HEK293 (cell line): ENCODE measurements at regions not wholly inside any gene's neighbourhood (a gene's known extent, or its start where the extent isn't known, plus 50 kb on each side); places are given as distances from the start of the nearest gene placed in this dataset.
"Not testable (repeated sequence)": the region's sequence is repeated elsewhere in the genome, so short reads cannot be mapped to it uniquely, and the experiment has no call there.

ENCODE experiments used
- CTCF ChIA-PET: fragments of 350-600 bp; formaldehyde crosslinking; extraction: SDS; loops from one replicate; lab custom pipeline; 2021; ENCODE audit warnings: antibody characterized with exemption; lab: Yijun Ruan, JAX
- POLR2A ChIA-PET: fragments of 300-600 bp; formaldehyde crosslinking; extraction: SDS; loops from one replicate; lab custom pipeline; 2020; ENCODE audit warnings: antibody characterized with exemption, inconsistent platforms; lab: Yijun Ruan, JAX
- H3K27ac ChIP-seq: fragments of 200-500 bp; sonication (Bioruptor generic); 2 replicates; pipeline ENCODE4 v1.5.1; 2014; ENCODE audit warnings: low read depth, low read length, control low read depth, inconsistent platforms; ENCODE audit errors: extremely low read depth
- H3K36me3 ChIP-seq, 2 experiments: fragments of 200-500 bp in 1 of 2; sonication (Bioruptor generic) in 1 of 2; 1 replicate in 1 of 2; 2 replicates in 1 of 2; pipeline ENCODE4 v1.5.1; 2014 to 2017; ENCODE audit warnings: inconsistent platforms in 2 of 2, low read length in 2 of 2; ENCODE audit not compliant: control insufficient read depth in 2 of 2, insufficient read depth in 1 of 2
- H3K4me1 ChIP-seq: fragments of 200-500 bp; sonication (Bioruptor generic); 2 replicates; pipeline ENCODE4 v1.5.1; 2014; ENCODE audit warnings: mild to moderate bottlenecking, low read length, inconsistent platforms; ENCODE audit not compliant: control insufficient read depth, insufficient read depth
- H3K4me3 ChIP-seq: 2 replicates; pipeline ENCODE4 v1.5.1; 2011; ENCODE audit warnings: low read depth, mild to moderate bottlenecking, control low read depth, low read length, moderate library complexity
- H3K9me3 ChIP-seq: fragments of 200-500 bp; sonication (Bioruptor generic); 2 replicates; pipeline ENCODE4 v1.5.1; 2014; ENCODE audit warnings: low read depth, low read length, inconsistent platforms; ENCODE audit not compliant: control insufficient read depth, insufficient read depth
- SP2 ChIP-seq: fragments of 450-650 bp; formaldehyde crosslinking; IDR thresholded peaks from 2 replicates; pipeline ENCODE4 v1.5.1; 2016; ENCODE audit warnings: missing biosample characterization, missing genetic modification characterization
- ZNF391 ChIP-seq: fragments of 450-650 bp; formaldehyde crosslinking; IDR thresholded peaks from 2 replicates; pipeline ENCODE4 v1.5.1; 2016; ENCODE audit warnings: low read depth, missing biosample characterization, missing genetic modification characterization, borderline replicate concordance
- ZNF560 ChIP-seq: fragments of 450-650 bp; formaldehyde crosslinking; IDR thresholded peaks from 2 replicates; pipeline ENCODE4 v1.5.1; 2017; ENCODE audit warnings: missing biosample characterization, missing genetic modification characterization, borderline replicate concordance
- ZNF701 ChIP-seq: fragments of 450-650 bp; formaldehyde crosslinking; IDR thresholded peaks from 2 replicates; pipeline ENCODE4 v1.5.1; 2016; ENCODE audit warnings: missing biosample characterization, missing genetic modification characterization
- ZNF830 ChIP-seq: fragments of 450-650 bp; IDR thresholded peaks from 2 replicates; pipeline ENCODE4 v1.5.0; 2018; ENCODE audit warnings: missing biosample characterization, missing genetic modification characterization, low read depth, mild to moderate bottlenecking, moderate library complexity
- ZNF837 ChIP-seq: fragments of 450-650 bp; formaldehyde crosslinking; IDR thresholded peaks from 2 replicates; pipeline ENCODE4 v1.5.1; 2016; ENCODE audit warnings: missing biosample characterization, missing genetic modification characterization
- TF ChIP-seq, protein P1 (sequence below): fragments of 450-650 bp; formaldehyde crosslinking; IDR thresholded peaks from 2 replicates; pipeline ENCODE4 v1.5.1; 2016; ENCODE audit warnings: missing biosample characterization, missing genetic modification characterization

DNA sequence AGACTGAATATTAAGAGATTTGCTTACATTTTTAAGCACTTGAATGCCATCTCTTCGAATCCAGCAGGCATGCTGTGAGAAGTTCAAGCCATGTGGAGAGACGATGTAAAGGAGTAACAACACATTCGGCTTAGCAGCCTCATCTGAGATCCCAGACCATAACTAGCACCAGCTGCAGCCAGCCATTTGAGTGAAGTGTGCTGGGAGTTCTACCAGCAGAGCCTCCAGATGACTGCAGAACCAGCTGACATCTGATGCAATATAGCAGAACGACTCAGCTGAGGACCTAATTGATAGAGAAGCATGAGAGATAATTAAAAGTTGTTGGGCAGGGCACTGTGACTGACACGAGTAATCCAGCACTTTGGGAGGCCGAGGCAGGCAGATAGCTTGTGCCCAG is 98.2 kb upstream of the NOX4 start:
- POLR2A ChIA-PET, H3K36me3 ChIP-seq: not testable (repeated sequence)

DNA sequence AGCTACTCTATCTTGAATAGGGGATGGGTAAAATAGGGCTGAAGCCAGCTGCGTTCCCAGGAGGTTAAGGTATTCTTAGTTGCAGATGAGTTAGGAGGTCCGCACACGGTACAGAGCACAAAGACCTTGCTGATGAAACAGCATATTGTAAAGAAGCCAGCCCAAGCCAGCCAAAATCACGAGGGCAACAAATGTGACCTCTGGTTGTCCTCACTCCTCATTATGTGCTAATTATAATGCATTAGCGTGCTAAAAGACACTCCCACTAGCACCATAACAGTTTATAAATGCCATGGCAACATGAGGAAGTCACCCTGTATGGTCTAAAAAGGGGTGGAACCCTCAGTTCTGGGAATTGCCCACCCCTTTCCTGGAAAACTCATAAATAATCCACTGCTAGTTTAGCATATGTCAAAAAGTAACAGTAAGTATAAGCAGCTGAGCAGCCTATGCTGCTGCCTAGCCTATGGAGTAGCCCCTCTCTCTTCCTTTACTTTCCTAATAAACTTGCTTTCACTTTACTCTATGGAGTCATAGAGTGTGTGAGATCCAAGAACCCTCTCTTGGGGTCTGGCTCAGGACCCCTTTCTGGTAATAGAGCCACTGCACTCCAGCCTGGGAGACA is 98.9 kb upstream of the NOX4 start:
- CTCF ChIA-PET = not testable (repeated sequence)

More for the DNA sequence above, 98.2 kb upstream of the NOX4 start:
- CTCF ChIA-PET, H3K27ac ChIP-seq, H3K4me3 ChIP-seq, H3K9me3 ChIP-seq, H3K4me1 ChIP-seq: not testable (repeated sequence)

DNA sequence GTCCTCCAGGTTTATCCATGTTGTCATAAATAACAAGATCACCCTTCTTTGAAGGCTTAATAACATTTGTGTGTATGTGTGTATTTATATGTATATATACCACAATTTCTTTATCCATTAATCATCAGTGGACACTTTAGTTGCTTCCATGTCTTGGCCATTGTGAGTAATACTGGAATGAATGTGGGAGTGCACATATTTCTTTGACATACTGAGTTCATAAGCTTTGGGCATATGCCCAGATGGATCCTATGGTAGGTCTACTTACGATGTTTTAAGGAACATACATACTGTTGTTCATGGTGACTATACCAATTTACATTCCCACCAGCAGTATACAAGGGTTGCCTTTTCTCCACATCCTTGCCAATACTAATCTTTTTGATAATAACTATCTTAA is 108.8 kb upstream of the TRIM77 start:
- H3K36me3 ChIP-seq, H3K4me1 ChIP-seq, POLR2A ChIA-PET, CTCF ChIA-PET, H3K4me3 ChIP-seq, H3K27ac ChIP-seq, H3K9me3 ChIP-seq: not testable (repeated sequence)

More for the DNA sequence above, 98.9 kb upstream of the NOX4 start:
- H3K4me3 ChIP-seq, H3K9me3 ChIP-seq, POLR2A ChIA-PET, H3K36me3 ChIP-seq, H3K27ac ChIP-seq, H3K4me1 ChIP-seq: not testable (repeated sequence)

DNA sequence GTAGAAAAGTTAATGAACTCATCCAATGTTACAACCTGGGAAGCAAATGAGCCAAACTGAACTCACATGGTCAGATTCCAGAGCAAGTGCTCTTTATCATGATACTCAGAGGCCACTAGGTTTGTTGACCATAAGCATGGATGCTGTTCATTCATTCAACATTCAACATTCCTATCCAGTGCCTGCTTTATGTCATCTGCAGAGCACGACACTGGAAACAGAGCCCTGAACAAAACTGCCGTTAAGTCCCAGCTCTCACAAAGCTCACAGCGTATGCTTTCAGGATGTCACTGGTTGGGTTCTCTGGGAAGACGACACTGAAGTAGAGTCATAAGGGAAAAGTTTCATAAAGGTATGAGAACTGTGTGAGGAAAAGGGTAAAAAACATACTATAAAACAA is 105.8 kb upstream of the TRIM77 start:
- CTCF ChIA-PET = no interaction called here
- TF ChIP-seq ZNF837 = no peak
- TF ChIP-seq ZNF830 (tag by site-specific recombination) = no peak
- no peak for TF ChIP-seq ZNF391 (tag by site-specific recombination)
- no peak for TF ChIP-seq ZNF701 (tag by site-specific recombination)
- TF ChIP-seq, protein P1, sequence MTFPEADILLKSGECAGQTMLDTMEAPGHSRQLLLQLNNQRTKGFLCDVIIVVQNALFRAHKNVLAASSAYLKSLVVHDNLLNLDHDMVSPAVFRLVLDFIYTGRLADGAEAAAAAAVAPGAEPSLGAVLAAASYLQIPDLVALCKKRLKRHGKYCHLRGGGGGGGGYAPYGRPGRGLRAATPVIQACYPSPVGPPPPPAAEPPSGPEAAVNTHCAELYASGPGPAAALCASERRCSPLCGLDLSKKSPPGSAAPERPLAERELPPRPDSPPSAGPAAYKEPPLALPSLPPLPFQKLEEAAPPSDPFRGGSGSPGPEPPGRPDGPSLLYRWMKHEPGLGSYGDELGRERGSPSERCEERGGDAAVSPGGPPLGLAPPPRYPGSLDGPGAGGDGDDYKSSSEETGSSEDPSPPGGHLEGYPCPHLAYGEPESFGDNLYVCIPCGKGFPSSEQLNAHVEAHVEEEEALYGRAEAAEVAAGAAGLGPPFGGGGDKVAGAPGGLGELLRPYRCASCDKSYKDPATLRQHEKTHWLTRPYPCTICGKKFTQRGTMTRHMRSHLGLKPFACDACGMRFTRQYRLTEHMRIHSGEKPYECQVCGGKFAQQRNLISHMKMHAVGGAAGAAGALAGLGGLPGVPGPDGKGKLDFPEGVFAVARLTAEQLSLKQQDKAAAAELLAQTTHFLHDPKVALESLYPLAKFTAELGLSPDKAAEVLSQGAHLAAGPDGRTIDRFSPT (tag by site-specific recombination) = no peak
- TF ChIP-seq SP2 (tag by site-specific recombination) = no peak
- TF ChIP-seq ZNF560 = no peak
- TF ChIP-seq, all 188 proteins: peak for 0
- POLR2A ChIA-PET = no interaction called here
- Histone ChIP-seq H3K27ac (no peak overlapping the region), H3K9me3 (no peaks in the 10 kb centered on the region), H3K4me1 (no peaks in the 10 kb centered on the region), H3K4me3 (no peak overlapping the region), H3K36me3 (no peaks in the 10 kb centered on the region)

DNA sequence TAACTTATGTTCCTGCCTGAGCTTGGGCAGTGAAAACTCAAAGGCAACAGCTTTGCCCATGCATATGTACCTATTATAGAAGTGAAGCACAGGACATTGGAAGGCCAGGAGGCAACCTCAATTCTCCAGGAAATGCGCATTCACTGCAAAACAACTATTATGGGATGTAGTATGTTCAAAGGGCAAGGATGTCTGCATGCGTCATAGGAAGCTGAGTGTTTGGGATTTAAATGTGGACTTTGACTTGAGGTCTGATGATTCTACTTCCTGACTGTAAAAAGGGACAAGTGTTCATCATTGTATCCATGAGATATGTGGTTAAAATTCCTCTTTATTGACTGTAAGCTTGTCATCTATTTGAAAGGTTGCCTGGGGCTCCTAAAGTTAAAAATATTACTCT is 103.3 kb upstream of the TRIM77 start:
- POLR2A ChIA-PET, CTCF ChIA-PET, H3K36me3 ChIP-seq, H3K27ac ChIP-seq, H3K4me3 ChIP-seq, H3K9me3 ChIP-seq, H3K4me1 ChIP-seq: not testable (repeated sequence)

DNA sequence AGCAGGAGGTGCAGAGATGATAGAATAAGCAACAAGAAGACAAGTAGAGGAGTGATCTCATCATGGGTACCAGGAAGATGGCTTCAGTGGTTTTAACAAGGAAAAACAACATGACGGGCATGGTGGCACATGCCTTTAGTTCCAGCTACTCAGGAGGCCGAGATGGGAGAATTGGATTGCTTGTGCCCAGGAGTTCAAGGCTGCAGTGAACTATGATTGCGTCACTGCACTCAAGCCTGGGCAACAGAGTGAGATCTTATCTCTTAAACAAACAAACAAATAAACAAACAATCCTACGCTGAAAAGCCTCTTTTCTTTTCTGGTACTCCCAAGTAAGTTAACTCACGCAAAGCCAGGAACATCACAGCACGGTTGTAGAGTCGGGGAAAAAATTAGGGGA is 102.6 kb upstream of the TRIM77 start:
- H3K4me3 ChIP-seq, CTCF ChIA-PET, POLR2A ChIA-PET: not testable (repeated sequence)

More for the DNA sequence above, 102.6 kb upstream of the TRIM77 start:
- not testable (repeated sequence) for H3K36me3 ChIP-seq, H3K9me3 ChIP-seq, H3K27ac ChIP-seq, H3K4me1 ChIP-seq
